HG03095 (cell line): ENCODE measurements at regions not wholly inside any gene's neighbourhood (a gene's known extent, or its start where the extent isn't known, plus 50 kb on each side); places are given as distances from the start of the nearest gene placed in this dataset.

Experiments used
- ATAC-seq: cut with Tn5 transposase; IDR thresholded peaks from one replicate; pipeline ENCODE4 v1.9.1; 2021; ENCODE audit warnings: moderate library complexity; ENCODE audit not compliant: unreplicated experiment

GRCh38 chr6:21807299-21808044 is 213.9 kb downstream of the SOX4 start:
- no peak for ATAC-seq

GRCh38 chr6:21808045-21808470 is 214.5 kb downstream of the SOX4 start:
- ATAC-seq, result no peak

- no peak for ATAC-seq
These were observed 215.1 kb downstream of the SOX4 start for GRCh38 chr6:21808551-21809242.

- no peak for ATAC-seq
These were observed 217.9 kb downstream of the SOX4 start for GRCh38 chr6:21811484-21811883.

GRCh38 chr6:21816231-21816630 is 222.7 kb downstream of the SOX4 start:
- ATAC-seq, result no peak

GRCh38 chr6:21820442-21820841 is 226.9 kb downstream of the SOX4 start:
- ATAC-seq, result no peak

- ATAC-seq, result no peak
These were observed 229.8 kb downstream of the SOX4 start for GRCh38 chr6:21823371-21823770.

DNA sequence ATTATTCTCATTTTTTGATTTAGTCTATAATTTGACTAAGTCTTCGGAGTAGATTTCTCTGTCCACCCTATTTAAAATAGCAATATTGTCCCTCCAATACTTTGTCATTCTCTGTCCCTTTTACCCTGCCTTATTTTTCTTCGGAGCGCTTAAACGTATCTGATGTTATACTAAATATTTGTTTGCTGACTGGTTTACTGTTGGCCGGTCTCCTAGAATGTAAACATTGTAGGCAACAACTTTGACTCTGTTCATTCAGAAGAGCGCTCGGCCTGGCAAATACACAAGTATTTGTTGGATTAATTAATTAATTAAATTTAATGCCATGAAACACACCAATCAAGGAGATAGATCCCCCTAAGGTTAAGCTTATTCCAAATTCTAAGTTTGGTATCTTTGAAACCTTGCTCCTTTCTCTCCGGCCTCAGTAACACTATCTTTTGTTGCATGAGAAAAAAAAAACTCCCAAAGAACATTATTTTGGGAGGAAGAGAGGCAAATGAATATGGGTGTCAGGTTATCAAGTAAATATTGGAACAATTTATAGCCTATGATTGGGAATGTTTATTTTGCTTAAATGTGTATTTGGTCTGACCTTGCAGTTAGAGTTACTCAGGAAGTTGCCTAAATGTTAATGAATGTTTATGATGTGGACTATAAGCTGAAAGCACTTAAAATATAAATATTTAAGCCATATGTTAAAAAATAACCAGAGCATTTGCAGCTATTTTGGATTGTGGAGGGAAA is 231.1 kb downstream of the SOX4 start:
- no peak for ATAC-seq

DNA sequence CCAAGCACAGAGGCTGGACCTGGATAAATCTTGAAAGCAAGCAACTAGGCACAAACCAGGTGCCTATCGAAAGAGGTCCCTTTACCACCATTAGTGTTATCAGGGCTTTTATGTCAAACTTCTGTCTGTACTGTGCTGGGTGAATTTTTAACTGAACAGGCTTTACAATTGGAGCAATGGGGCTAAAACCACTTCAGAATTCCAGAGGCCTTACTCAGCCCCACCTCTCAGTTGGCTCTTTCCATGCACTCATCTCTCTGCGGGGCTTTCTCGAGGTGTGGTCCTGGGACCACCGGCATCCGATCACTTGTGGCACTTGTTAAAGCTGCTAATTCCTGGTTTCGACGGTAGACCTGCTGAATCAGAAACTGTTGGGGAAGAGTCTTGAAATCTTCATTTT is 232.5 kb downstream of the SOX4 start:
- no peak for ATAC-seq

GRCh38 chr6:21826904-21827303 is 233.4 kb downstream of the SOX4 start:
- ATAC-seq, result no peak

DNA sequence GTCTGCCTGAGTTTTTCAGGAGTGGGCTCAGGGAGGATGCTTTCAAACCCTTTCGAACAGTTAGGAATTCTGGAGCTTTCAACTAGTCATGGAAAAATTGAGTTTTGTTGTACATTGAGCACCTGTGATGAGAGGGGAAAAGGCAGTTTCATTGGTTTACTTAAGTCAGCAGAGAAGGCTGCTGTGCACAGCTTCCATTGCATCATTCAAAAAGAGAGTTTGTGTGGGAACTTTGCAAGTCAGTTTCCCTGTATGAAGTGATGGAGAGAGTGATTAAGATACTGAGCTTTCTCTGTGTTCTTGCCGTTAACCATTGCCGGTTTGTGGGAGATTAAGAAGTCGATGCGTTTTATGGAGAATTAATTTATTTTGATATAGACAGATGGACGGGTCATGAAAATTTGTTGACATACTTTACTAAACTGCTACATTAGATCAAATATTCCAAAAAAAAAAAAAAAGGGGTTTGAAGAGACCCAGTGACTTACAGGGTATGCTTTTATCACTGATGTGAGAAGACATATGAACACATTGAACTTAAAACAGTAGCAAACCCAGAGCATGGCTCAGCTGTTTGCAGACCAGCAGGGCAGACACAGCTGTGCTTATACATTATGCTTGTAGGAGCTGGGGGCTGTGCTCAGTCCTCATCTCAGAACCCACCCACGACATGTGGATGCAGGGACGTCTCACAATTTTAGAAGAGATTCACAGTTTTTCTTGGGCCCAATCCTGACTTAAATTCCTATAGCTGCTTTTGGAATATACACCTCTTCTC is 234.1 kb downstream of the SOX4 start:
- no peak for ATAC-seq

DNA sequence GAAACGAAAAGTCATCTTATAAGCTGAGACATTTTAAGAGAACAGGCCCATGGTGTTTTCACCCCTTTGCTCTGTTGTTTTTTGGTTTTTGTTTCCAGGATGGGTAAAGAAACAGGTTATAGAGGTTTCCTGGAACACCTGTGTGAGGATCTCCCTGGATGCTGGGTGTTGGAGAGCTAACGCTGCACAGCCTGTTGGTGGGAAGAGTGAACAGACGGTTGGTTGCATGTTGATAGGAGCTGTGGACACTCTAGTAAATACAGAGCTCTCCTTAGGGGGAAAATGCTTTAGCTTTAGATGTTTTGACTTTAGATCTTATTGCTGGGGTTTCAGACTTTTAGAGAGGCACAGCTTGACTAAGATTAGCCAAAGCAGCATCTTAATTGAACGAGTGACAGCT is 235.2 kb downstream of the SOX4 start:
- no peak for ATAC-seq

DNA sequence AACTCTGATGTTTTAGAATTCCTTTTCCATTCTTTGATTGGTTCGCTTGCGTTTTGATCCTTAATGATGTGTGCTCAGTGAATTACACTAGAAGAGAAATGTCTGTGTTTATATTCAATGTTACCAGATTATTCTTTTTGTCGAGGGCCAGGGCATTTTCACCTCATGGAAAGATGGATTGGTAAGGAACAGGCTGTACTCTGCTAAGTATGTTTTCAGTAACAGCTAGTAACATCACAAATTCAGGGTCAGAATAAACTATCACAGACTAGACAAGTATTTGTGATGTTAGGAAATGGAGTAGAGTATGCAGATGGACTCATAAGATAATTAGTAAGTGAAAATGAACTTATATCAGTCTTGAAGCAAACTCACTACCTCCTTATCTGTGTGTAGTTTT is 235.6 kb downstream of the SOX4 start:
- ATAC-seq, result no peak

DNA sequence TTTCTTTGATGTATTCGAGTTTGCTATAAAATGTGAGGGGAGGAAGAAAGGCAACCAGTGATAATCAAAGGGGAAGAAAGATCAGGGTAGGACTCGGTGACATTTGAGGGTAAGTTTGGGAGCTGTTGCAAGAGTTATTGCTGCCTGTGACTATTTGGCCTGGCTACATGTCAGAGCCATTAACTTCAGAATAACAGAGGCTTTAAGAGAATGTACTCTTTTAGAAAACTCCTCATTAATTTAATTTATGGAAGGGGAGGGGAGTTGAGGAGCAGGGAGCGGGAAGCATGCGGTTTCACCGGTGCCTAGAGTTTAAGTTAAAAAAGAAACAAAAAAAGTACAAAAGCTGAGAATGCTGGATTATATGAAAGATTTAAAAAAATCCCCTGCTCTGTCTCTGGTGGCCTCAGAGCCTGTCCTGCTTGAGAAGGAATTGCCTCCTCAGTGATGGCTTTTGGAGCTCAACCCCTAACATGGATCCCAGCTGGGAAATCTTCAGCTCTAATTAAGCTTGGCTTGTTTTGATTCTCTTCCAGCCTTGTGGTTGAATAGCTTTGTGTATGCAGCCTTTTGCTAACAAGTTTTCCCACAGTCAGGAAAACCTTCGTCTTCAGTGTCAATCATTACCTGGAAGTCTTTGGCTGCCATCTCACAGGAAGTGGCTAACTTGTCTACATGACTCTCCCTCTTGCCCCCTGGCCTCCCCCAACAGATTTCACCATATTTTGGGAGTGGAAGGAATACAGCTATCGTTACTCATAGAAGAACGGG is 238.2 kb downstream of the SOX4 start:
- ATAC-seq, result no peak

DNA sequence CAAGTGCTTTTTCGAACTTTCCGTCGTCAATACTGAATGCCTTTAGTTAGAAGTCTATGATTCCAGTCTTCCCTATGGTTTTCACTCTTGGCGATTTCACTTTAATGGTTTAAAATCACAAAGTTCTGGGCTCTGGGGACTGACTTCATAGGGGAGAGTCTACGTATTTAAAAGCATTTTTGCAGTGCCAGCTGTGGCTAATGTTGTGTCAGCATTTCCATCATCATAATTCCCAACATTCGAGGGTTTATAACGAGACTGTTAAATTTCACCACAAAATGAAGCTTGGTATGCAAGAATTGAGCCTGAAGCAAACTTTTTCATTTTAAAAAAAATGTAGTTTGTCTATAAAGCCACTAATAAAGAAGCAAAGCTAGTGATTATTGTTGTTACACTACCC is 242.7 kb downstream of the SOX4 start:
- no peak for ATAC-seq

- no peak for ATAC-seq
These were observed 243.3 kb downstream of the SOX4 start for GRCh38 chr6:21836772-21837425.

DNA sequence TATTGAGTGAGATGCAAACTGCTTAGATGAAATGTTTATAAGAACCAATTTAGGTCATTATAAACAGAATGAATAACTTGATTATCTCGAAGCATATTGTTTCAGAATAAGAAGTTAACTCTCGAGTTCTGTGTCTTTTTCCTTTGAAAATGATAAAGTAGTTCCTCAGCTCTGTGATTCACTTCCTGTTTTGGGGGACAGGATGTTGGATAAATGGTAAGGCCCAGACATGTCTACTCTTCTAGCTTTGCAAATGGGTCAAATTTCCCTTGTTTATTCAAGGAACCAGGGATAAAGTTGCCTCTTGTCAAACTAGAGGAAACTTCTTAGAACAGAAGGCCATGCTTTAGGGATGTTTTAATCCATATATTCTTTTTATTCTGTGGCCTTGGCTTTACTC is 246.9 kb downstream of the SOX4 start:
- ATAC-seq, result no peak

GRCh38 chr6:21842875-21843645 is 249.5 kb downstream of the SOX4 start:
- ATAC-seq, result no peak
